B cell (primary cell): ENCODE measurements at regions not wholly inside any gene's neighbourhood (a gene's known extent, or its start where the extent isn't known, plus 50 kb on each side); places are given as distances from the start of the nearest gene placed in this dataset.

Source experiments
- ATAC-seq: fragments of 200-7000 bp; cut with Tn5 transposase; one replicate; pipeline ENCODE4 v1.10.0; 2021; ENCODE audit warnings: low read depth, mild to moderate bottlenecking, moderate number of reproducible peaks, moderate library complexity
- CTCF ChIA-PET: fragments of 350-600 bp; sonication (Branson Sonifier 250); formaldehyde crosslinking; loops from one replicate; lab custom pipeline; 2021; ENCODE audit warnings: antibody characterized with exemption, inconsistent platforms; lab: Charles Lee
- POLR2A ChIA-PET: fragments of 350-600 bp; sonication (Branson Sonifier 250); formaldehyde crosslinking; loops from one replicate; lab custom pipeline; 2021; ENCODE audit warnings: antibody characterized with exemption; lab: Charles Lee
- DNase-seq: peaks from one replicate; pipeline ENCODE4 v3.0.0; 2013
- H2AFZ ChIP-seq: 2 replicates; pipeline ENCODE4 v1.6.1; 2012; ENCODE audit warnings: mild to moderate bottlenecking, low read depth, low read length; ENCODE audit not compliant: insufficient read depth, poor library complexity, severe bottlenecking
- H3K27ac ChIP-seq, 2 donors: 1 replicate in 1 of 2; 2 replicates in 1 of 2; pipeline ENCODE4 v1.5.1; 2012 to 2013; ENCODE audit warnings: low read length in 2 of 2, mild to moderate bottlenecking in 2 of 2, moderate library complexity in 1 of 2
- H3K27me3 ChIP-seq, 4 experiments: fragments of 200-600 bp in 1 of 4; sonication (generic) in 1 of 4; replicated peaks in 1 of 4; 1 replicate in 2 of 4; 2 replicates in 2 of 4; pipeline versions ENCODE4 v1.6.1 to v1.7.0; 2013 to 2016; ENCODE audit warnings: low read length in 3 of 4, mild to moderate bottlenecking in 2 of 4, mixed read lengths in 1 of 4, moderate library complexity in 1 of 4; ENCODE audit not compliant: insufficient read depth in 4 of 4, control insufficient read depth in 3 of 4; ENCODE audit errors: control extremely low read depth in 1 of 4
- H3K36me3 ChIP-seq, 2 experiments: replicated peaks in 1 of 2; 1 replicate in 1 of 2; 2 replicates in 1 of 2; pipeline versions ENCODE4 v1.6.1 to v1.7.1; 2013; ENCODE audit warnings: low read length in 1 of 2; ENCODE audit not compliant: insufficient read depth in 2 of 2, control insufficient read depth in 1 of 2; ENCODE audit errors: control extremely low read depth in 1 of 2, extremely low read depth in 1 of 2
- H3K4me1 ChIP-seq, 2 donors: fragments of 200-600 bp in 1 of 2; sonication (generic) in 1 of 2; 1 replicate in 1 of 2; 2 replicates in 1 of 2; pipeline versions ENCODE4 v1.5.1 to v1.6.1; 2013 to 2017; ENCODE audit warnings: low read length in 2 of 2; ENCODE audit not compliant: control insufficient read depth in 2 of 2, insufficient read depth in 2 of 2
- H3K4me2 ChIP-seq: replicated peaks from 2 replicates; pipeline ENCODE3; 2012; ENCODE audit warnings: mild to moderate bottlenecking, low read depth, low read length; ENCODE audit not compliant: poor library complexity, severe bottlenecking
- H3K4me3 ChIP-seq, 5 experiments: fragments of 200-600 bp in 1 of 5; sonication (generic) in 1 of 5; 1 replicate in 3 of 5; 2 replicates in 2 of 5; pipeline versions ENCODE4 v1.5.1 to v1.7.0; 2011 to 2016; ENCODE audit warnings: low read length in 4 of 5, mild to moderate bottlenecking in 4 of 5, low read depth in 2 of 5, control low read depth in 1 of 5, moderate library complexity in 1 of 5; ENCODE audit not compliant: insufficient read depth in 1 of 5; ENCODE audit errors: control extremely low read depth in 1 of 5, extremely low read depth in 1 of 5
- H3K79me2 ChIP-seq: fragments of 200-600 bp; sonication (generic); one replicate; pipeline ENCODE4 v1.6.0; 2016; ENCODE audit warnings: low read length; ENCODE audit not compliant: control insufficient read depth, insufficient read depth
- H3K9ac ChIP-seq: fragments of 200-600 bp; sonication (generic); 2 replicates; pipeline ENCODE4 v1.6.1; 2017; ENCODE audit warnings: mild to moderate bottlenecking, low read length, moderate library complexity
- H3K9me3 ChIP-seq, 3 donors: one replicate each; pipeline versions ENCODE4 v1.6.1 to v1.7.1; 2013; ENCODE audit warnings: low read length in 2 of 3; ENCODE audit not compliant: control insufficient read depth in 2 of 3, insufficient read depth in 1 of 3; ENCODE audit errors: control extremely low read depth in 1 of 3
- H4K20me1 ChIP-seq: 2 replicates; pipeline ENCODE4 v1.6.0; 2012; ENCODE audit warnings: mild to moderate bottlenecking, low read length; ENCODE audit not compliant: insufficient read depth, control insufficient read depth, poor library complexity, severe bottlenecking
- H3K27ac Mint-ChIP-seq: one replicate; pipeline ENCODE4 v1.8.0; 2021; ENCODE audit warnings: mixed read lengths
- H3K27me3 Mint-ChIP-seq: one replicate; pipeline ENCODE4 v1.8.0; 2021; ENCODE audit warnings: mixed read lengths
- H3K4me1 Mint-ChIP-seq: one replicate; pipeline ENCODE4 v1.8.0; 2021; ENCODE audit warnings: mixed read lengths
- H3K4me3 Mint-ChIP-seq: one replicate; pipeline ENCODE4 v1.8.0; 2021; ENCODE audit warnings: mixed read lengths
- H3K9me3 Mint-ChIP-seq: one replicate; pipeline ENCODE4 v1.8.0; 2022; ENCODE audit warnings: mixed read lengths; ENCODE audit not compliant: insufficient read depth
- CTCF ChIP-seq: fragments of 200-600 bp; IDR thresholded peaks from one replicate; pipeline ENCODE4 v1.8.0; 2022; ENCODE audit warnings: antibody characterized with exemption, mild to moderate bottlenecking
- EZH2 ChIP-seq: IDR thresholded peaks from 2 replicates; pipeline ENCODE4 v1.6.1; 2012; ENCODE audit warnings: borderline replicate concordance, low read depth, mild to moderate bottlenecking, moderate library complexity, low read length; ENCODE audit not compliant: insufficient read depth, poor library complexity, severe bottlenecking
- WGBS: methylation state at CpG from one replicate; pipeline ENCODE4 v1.1.5; 2013; ENCODE audit warnings: missing lambda C conversion rate; ENCODE audit not compliant: insufficient coverage; 5-methylcytosine and 5-hydroxymethylcytosine counted together
- intact Hi-C: fragments of 100-400 bp; cut with micrococcal nuclease; formaldehyde crosslinking; loops from one replicate; pipeline ENCODE4 v1.10.0; 2022

GRCh38 chr3:13240928-13241618 lies 167.8 kb upstream of the IQSEC1 start:
- Histone ChIP-seq H3K4me2 (no peak overlapping the region), H3K4me1 (peaks cover 2 to 9% of the 10 kb centered on the region in 2 donors), H3K27ac (no peak overlapping the region), H3K27me3 (no peaks in the 10 kb centered on the region), H3K9me3 (peaks cover 0 to 8% (median 0%) of the 10 kb centered on the region in 3 donors), H3K79me2 (no peaks in the 10 kb centered on the region), H4K20me1 (no peaks in the 10 kb centered on the region), H2AFZ (no peak overlapping the region), H3K4me3 (no peak overlapping the region), H3K36me3 (no peaks in the 10 kb centered on the region), H3K9ac (no peak overlapping the region)
- intact Hi-C loops, result no loop called here
- peaks cover 7% of the 10 kb centered on the region for H3K4me1 Mint-ChIP-seq
- H3K9me3 Mint-ChIP-seq, result no peaks in the 10 kb centered on the region
- no peaks in the 10 kb centered on the region for H3K27me3 Mint-ChIP-seq
- no peak overlapping the region for H3K27ac Mint-ChIP-seq
- H3K4me3 Mint-ChIP-seq, result no peak overlapping the region
- no peak for ATAC-seq
- CTCF ChIA-PET, result interaction anchor here (1.4 kb wide), 1 partner anchor 11 kb away, joined by 4 read pairs; no protein-coding TSS in a partner anchor
- 84% methylated on average over 16 of the region's 17 CpGs for WGBS
- DNase-seq, result no peak
- POLR2A ChIA-PET, result interaction anchor here (1.1 kb wide), 1 partner anchor 130 kb away, joined by 3 read pairs; no protein-coding TSS in a partner anchor
- TF ChIP-seq CTCF, result no peak
- no peak for TF ChIP-seq EZH2

- ChIA-PET CTCF (no interaction called here), POLR2A (no interaction called here)
- Mint-ChIP-seq H3K27me3 (peaks cover 3% of the 10 kb centered on the region), H3K4me1 (peaks cover 23% of the 10 kb centered on the region), H3K9me3 (no peaks in the 10 kb centered on the region), H3K4me3 (no peak overlapping the region), H3K27ac (no peak overlapping the region)
- Histone ChIP-seq H3K4me3 (no peak overlapping the region), H3K9me3 (peaks cover 0 to under 1% (median 0%) of the 10 kb centered on the region in 3 donors), H3K79me2 (no peaks in the 10 kb centered on the region), H3K9ac (no peak overlapping the region), H3K27me3 (no peaks in the 10 kb centered on the region), H3K36me3 (no peaks in the 10 kb centered on the region), H2AFZ (no peak overlapping the region), H3K4me1 (peaks cover 19 to 26% of the 10 kb centered on the region in 2 donors), H3K4me2 (no peak overlapping the region), H3K27ac (no peak overlapping the region), H4K20me1 (no peaks in the 10 kb centered on the region)
- ATAC-seq, result no peak
- TF ChIP-seq EZH2 (no peak), CTCF (no peak)
- DNase-seq, result no peak
- intact Hi-C loops, result loop anchor here (10.0 kb wide), 1 partner anchor 125 kb away; no protein-coding TSS in a partner anchor
- 86% methylated on average over 8 of the region's 8 CpGs for WGBS
Observed at GRCh38 chr3:13239467-13239760, 166.2 kb upstream of the IQSEC1 start.
